Loucy (cell line): ENCODE measurements at regions not wholly inside any gene's neighbourhood (a gene's known extent, or its start where the extent isn't known, plus 50 kb on each side); places are given as distances from the start of the nearest gene placed in this dataset.

ENCODE experiments used
- EZH2phosphoT487 ChIP-seq: fragments of 200-600 bp; IDR thresholded peaks from 2 replicates; pipeline ENCODE4 v1.6.1; 2018; ENCODE audit warnings: antibody characterized with exemption, mild to moderate bottlenecking, moderate library complexity, borderline replicate concordance
- TF ChIP-seq, protein P1 (sequence below): fragments of 200-600 bp; sonication (generic); conservative IDR thresholded peaks from 2 replicates; pipeline ENCODE4 v1.5.1; 2014; ENCODE audit warnings: mild to moderate bottlenecking, antibody characterized with exemption, low read length

DNA sequence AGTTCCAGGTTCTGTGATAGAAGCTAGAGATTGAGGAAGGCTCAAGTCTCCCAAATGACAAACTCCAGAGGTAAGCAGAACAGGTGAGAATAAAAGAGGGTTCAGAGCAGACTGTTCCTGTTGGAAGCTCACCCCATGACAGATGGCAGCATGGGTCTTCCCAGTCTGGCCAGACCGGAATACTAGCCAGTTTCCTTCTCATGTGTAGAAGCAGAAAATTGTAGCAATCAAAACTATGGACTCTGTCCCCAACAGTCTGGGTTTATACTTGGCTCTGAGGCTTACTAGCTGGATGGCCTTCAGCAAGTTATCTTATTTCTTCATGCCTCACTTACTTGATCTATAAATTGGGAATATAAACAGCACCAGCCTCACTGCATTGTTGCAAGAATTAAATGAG lies 494.8 kb downstream of the MN1 start:
- TF ChIP-seq, protein P1, sequence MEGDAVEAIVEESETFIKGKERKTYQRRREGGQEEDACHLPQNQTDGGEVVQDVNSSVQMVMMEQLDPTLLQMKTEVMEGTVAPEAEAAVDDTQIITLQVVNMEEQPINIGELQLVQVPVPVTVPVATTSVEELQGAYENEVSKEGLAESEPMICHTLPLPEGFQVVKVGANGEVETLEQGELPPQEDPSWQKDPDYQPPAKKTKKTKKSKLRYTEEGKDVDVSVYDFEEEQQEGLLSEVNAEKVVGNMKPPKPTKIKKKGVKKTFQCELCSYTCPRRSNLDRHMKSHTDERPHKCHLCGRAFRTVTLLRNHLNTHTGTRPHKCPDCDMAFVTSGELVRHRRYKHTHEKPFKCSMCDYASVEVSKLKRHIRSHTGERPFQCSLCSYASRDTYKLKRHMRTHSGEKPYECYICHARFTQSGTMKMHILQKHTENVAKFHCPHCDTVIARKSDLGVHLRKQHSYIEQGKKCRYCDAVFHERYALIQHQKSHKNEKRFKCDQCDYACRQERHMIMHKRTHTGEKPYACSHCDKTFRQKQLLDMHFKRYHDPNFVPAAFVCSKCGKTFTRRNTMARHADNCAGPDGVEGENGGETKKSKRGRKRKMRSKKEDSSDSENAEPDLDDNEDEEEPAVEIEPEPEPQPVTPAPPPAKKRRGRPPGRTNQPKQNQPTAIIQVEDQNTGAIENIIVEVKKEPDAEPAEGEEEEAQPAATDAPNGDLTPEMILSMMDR: no peak
- no peak for TF ChIP-seq EZH2phosphoT487
